Natural killer cell treated with Interleukin-12 subunit alpha and Interleukin-12 subunit beta and Interleukin-15 and Interleukin-18, amount 100 ng/mL, for 72 hours (primary cell): ENCODE measurements at regions not wholly inside any gene's neighbourhood (a gene's known extent, or its start where the extent isn't known, plus 50 kb on each side); places are given as distances from the start of the nearest gene placed in this dataset.
"Not testable (repeated sequence)": the region's sequence is repeated elsewhere in the genome, so short reads cannot be mapped to it uniquely, and the experiment has no call there.

Source experiments
- ATAC-seq, 2 donors: fragments of 150-1000 bp; cut with Tn5 transposase in 1 of 2; sonication (Bioruptor Pico), chemical (Tn5 transposase) in 1 of 2; 2 replicates each; pipeline ENCODE4 v1.10.0; 2021
- DNase-seq: peaks from one replicate; pipeline ENCODE4 v3.0.0; 2022; ENCODE audit warnings: low spot score
- H3K27ac Mint-ChIP-seq, 2 donors: 1 replicate in 1 of 2; 2 replicates in 1 of 2; pipeline ENCODE4 v1.8.0; 2022; ENCODE audit warnings: mixed read lengths in 2 of 2, mild to moderate bottlenecking in 1 of 2, moderate library complexity in 1 of 2
- H3K27me3 Mint-ChIP-seq, 2 donors: 1 replicate in 1 of 2; 2 replicates in 1 of 2; pipeline ENCODE4 v1.8.0; 2022; ENCODE audit warnings: mixed read lengths in 2 of 2
- H3K36me3 Mint-ChIP-seq: one replicate; pipeline ENCODE4 v1.8.0; 2022; ENCODE audit warnings: mixed read lengths
- H3K4me1 Mint-ChIP-seq, 2 donors: 1 replicate in 1 of 2; 2 replicates in 1 of 2; pipeline ENCODE4 v1.8.0; 2022; ENCODE audit warnings: low read depth in 2 of 2, mixed read lengths in 2 of 2, mild to moderate bottlenecking in 1 of 2
- H3K4me3 Mint-ChIP-seq: one replicate; pipeline ENCODE4 v1.8.0; 2022; ENCODE audit warnings: mixed read lengths
- H3K9me3 Mint-ChIP-seq: 2 replicates; pipeline ENCODE4 v1.8.0; 2022; ENCODE audit warnings: mixed read lengths

DNA sequence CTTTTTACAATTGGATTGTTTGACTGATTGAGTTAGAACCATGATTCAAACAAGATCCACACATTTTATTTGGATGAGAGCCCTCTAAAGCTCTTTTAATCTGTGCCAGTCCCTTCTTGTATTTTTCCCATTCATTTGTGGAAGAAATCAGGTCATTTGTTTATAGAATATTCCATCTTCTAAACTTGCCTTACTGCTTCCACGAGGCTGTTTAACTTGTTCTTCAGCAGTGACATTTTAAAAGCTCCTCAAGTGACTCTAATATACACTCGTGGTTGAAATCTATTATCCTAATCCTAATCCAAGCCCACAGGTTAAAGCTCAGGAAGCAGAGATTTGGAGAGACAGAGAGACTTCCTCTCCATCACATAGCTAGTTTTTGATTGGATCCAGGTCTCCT lies 155.4 kb upstream of the SVIL start:
- no peak for DNase-seq
- H3K27me3 Mint-ChIP-seq, result peaks cover 6 to 20% of the 10 kb centered on the region in 2 donors
- no peak overlapping the region for H3K4me3 Mint-ChIP-seq
- no peak for ATAC-seq
- peaks cover 0 to 2% of the 10 kb centered on the region in 2 donors for H3K4me1 Mint-ChIP-seq
- no peak overlapping the region for H3K27ac Mint-ChIP-seq
- no peaks in the 10 kb centered on the region for H3K36me3 Mint-ChIP-seq
- H3K9me3 Mint-ChIP-seq, result no peaks in the 10 kb centered on the region

DNA sequence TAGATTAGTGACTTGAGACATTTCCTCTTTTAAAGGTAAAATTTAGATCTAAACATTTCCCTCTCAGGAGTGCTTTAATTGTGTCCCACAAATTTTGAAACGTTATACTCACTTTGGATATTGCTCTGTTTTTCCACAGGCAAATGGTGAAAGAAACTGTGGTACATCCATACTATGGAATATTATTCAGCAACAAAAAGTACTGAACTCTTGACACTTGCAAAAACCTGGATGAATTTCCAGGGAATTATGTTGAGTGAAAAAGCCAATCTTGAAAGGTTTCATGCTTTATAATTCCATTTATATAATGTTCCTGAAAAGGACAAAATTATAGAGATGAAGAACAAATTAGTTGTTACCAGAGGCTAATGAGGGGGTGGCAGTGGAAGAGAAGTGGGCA lies 153.3 kb upstream of the SVIL start:
- Mint-ChIP-seq H3K4me3 (no peak overlapping the region), H3K36me3 (no peaks in the 10 kb centered on the region), H3K27ac (no peak overlapping the region), H3K4me1 (peaks cover 0 to 7% of the 10 kb centered on the region in 2 donors), H3K27me3 (peaks cover 11 to 16% of the 10 kb centered on the region in 2 donors), H3K9me3 (no peaks in the 10 kb centered on the region)
- DNase-seq, result no peak
- no peak for ATAC-seq

DNA sequence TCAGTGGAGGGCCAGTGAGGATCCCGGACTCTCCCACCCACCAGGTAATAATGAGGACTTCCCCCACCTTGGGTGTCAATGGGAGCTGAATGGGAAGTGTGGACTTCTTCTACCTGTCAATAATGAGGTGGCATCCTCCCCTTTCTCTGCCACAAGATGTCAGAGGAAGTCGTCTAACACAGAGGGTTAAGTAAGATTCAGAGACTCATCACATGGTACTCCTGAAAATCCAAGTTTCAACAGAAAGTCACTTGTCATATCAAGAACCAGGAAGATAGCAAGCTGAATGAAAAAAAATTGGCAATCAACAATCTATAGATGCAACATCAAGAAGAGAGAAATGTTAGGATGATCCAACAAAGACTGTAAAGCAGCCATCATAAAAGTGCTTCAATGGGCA lies 150.9 kb upstream of the SVIL start:
- Mint-ChIP-seq H3K4me1 (peaks cover 5 to 9% of the 10 kb centered on the region in 2 donors), H3K36me3 (no peaks in the 10 kb centered on the region), H3K27ac (no peak overlapping the region), H3K4me3 (no peak overlapping the region), H3K9me3 (no peaks in the 10 kb centered on the region), H3K27me3 (peaks cover 17 to 31% of the 10 kb centered on the region in 2 donors)
- ATAC-seq, result no peak
- no peak for DNase-seq

DNA sequence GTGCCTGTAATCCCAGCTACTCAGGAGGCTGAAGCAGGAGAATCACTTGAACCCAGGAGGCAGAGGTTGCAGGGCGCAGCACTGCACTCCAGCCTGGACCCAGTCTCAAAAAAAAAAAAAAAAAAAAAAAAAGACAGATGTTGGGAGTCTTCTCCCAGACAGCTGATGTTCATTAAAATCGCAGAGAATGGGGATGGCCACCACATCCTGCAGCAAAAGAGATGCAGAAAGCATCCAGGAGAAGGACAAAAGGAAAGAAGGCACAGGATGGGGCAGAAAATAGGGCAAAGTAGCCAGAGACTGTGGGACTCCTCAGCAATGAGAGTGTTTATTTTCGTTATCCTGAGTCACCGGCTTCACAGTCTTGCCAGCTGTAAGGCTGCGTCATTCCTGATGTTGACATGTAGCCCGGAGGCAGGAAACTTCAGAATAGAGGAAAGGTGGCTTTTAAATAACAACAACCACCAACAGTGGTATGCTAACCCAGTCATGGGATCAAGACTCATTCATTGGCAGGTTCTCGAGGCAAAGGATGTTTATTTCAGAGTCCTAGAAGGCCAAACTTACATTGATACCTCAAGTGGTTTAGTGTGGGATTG lies 149.5 kb upstream of the SVIL start:
- no peak for DNase-seq
- Mint-ChIP-seq H3K4me3 (no peak overlapping the region), H3K4me1 (peaks cover 5 to 9% of the 10 kb centered on the region in 2 donors), H3K9me3 (no peaks in the 10 kb centered on the region), H3K36me3 (no peaks in the 10 kb centered on the region), H3K27ac (no peak overlapping the region), H3K27me3 (peaks cover 19 to 37% of the 10 kb centered on the region in 2 donors)
- ATAC-seq, result no peak

DNA sequence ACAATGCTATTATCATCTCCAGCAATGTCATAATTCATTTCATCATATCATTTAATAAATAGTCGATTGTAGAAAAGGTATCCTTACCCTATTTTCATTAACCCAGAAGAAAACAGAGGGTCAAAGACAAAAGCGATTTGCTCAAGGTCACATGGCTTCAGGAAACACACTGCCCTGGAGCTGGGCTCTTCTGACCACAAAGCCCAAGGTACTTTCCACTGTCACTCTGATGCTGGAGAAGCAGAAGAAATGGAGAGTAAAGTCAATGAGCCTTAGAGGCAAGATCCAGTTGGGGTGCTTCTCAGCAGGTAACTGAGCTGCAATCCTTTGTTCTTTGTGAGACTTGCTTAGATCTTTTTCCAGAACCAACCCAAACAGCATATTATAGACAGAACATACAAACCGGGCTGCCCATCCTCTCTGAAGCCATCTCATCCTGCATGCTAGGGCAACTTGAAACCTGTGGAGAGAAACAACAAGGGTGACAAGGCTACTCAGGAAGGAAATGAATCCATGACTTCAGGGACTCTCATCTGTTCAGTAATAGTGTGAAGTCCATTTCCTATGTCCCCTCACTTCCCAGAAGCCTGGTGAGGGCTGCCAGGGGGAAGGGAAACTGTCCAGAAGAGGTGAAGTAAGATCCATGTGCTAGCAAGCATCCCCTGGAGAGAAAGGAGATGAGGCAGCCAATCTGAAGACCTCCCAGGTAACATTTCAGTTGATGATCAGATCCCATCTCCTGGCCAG lies 148.6 kb upstream of the SVIL start:
- no peak for ATAC-seq
- H3K27me3 Mint-ChIP-seq, result peaks cover 19 to 46% of the 10 kb centered on the region in 2 donors
- peaks cover 5 to 9% of the 10 kb centered on the region in 2 donors for H3K4me1 Mint-ChIP-seq
- H3K27ac Mint-ChIP-seq, result peak overlapping the region in 1 of 2 donors; percentile 65
- H3K9me3 Mint-ChIP-seq, result no peaks in the 10 kb centered on the region
- no peak overlapping the region for H3K4me3 Mint-ChIP-seq
- no peaks in the 10 kb centered on the region for H3K36me3 Mint-ChIP-seq
- DNase-seq, result no peak

DNA sequence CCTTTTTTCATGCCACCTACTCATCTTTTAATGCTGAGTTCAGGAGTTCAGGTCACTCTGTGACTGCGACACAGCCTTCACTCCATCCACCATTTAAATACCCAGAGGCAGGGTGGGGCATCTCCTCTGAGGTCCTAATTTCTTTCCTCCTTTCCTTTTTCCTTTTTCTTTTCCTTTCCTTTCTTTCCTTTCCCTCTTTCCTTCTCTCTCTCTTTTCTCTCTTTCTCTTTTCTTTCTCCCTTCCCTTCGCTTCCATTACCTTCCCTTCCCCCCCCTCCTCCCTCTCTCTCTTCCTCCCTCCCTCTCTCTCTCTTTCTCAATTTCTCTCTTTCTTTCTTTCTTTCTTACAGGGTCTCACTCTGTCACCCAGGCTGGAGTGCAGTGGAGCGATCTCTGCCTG lies 145.9 kb upstream of the SVIL start:
- no peak for ATAC-seq
- Mint-ChIP-seq H3K36me3 (no peaks in the 10 kb centered on the region), H3K4me1 (peaks cover 5 to 9% of the 10 kb centered on the region in 2 donors), H3K27ac (no peak overlapping the region), H3K27me3 (peaks cover 15 to 52% of the 10 kb centered on the region in 2 donors), H3K9me3 (no peaks in the 10 kb centered on the region), H3K4me3 (no peak overlapping the region)
- DNase-seq, result no peak

DNA sequence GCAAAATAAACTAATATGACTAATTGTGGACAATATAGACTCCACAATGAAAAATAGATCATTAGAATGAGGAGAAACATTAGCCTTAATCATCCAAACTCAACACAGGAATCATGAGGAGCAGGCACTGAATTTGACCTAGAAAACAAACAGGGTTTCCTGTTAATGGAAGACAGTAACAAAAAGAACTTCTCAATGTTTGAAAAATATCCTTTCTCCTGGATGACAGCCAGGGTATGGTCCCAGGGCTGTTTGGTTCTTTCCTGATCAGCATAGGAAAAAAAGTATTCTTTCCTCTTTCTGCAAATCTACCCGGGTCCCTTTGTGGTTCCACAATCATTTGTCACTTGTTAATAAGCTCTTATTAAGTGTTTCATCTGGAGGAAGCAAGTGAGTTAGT lies 145.3 kb upstream of the SVIL start:
- ATAC-seq (no peak), DNase-seq (no peak)
- H3K4me1 Mint-ChIP-seq, result peaks cover 5 to 9% of the 10 kb centered on the region in 2 donors
- no peak overlapping the region for H3K4me3 Mint-ChIP-seq
- H3K27ac Mint-ChIP-seq, result no peak overlapping the region
- no peaks in the 10 kb centered on the region for H3K36me3 Mint-ChIP-seq
- no peaks in the 10 kb centered on the region for H3K9me3 Mint-ChIP-seq
- peaks cover 15 to 51% of the 10 kb centered on the region in 2 donors for H3K27me3 Mint-ChIP-seq

DNA sequence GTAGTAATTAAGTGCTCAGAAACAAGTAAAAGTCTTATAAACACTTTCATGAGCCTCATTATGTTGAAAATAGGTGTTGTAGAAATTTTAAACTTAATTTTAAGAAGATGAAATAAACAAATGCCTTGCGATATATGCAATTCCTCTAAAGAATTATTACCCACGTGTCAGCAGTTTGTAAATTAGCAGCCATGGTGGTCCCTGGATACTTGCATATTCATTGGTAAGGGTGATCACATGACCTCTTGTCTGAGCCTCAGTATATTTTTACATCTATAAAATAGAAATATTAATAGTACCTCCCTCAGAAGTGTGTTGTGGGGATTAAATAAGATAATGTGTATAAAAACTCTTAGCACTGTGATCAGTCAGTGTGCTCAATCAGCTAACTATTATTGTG lies 141.5 kb upstream of the SVIL start:
- ATAC-seq, result no peak
- Mint-ChIP-seq H3K36me3 (no peaks in the 10 kb centered on the region), H3K9me3 (peaks cover 3% of the 10 kb centered on the region)

DNA sequence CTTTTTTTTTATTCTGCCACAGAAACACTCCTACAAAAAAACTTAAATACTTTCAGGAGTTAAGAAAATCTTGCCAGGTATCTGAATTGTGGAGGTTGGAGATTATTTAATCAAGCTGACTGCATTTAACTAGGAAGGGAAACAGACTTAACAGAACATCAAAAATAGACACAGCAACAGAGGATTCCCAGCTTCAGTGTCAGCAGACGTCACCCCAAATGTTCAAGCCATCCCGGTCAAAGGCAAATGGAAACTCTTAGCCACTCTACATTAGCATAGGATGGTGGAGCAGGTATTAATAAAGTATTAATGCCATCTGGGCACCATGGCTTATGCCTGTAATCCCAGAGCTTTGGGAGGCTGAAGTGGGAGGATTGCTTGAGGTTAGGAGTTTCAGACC lies 139.7 kb upstream of the SVIL start:
- H3K9me3 Mint-ChIP-seq, result peaks cover 3% of the 10 kb centered on the region
- DNase-seq (no peak), ATAC-seq (no peak)
- no peak overlapping the region for H3K27ac Mint-ChIP-seq
- no peak overlapping the region for H3K4me3 Mint-ChIP-seq
- no peaks in the 10 kb centered on the region for H3K36me3 Mint-ChIP-seq
- H3K4me1 Mint-ChIP-seq, result peaks cover 7 to 8% of the 10 kb centered on the region in 2 donors
- H3K27me3 Mint-ChIP-seq, result peaks cover 7 to 52% of the 10 kb centered on the region in 2 donors

More for the DNA sequence above, 141.5 kb upstream of the SVIL start:
- H3K4me3 Mint-ChIP-seq, result no peak overlapping the region
- no peak for DNase-seq
- no peak overlapping the region for H3K27ac Mint-ChIP-seq
- peaks cover 11 to 46% of the 10 kb centered on the region in 2 donors for H3K27me3 Mint-ChIP-seq
- peaks cover 8% of the 10 kb centered on the region in 2 donors for H3K4me1 Mint-ChIP-seq

DNA sequence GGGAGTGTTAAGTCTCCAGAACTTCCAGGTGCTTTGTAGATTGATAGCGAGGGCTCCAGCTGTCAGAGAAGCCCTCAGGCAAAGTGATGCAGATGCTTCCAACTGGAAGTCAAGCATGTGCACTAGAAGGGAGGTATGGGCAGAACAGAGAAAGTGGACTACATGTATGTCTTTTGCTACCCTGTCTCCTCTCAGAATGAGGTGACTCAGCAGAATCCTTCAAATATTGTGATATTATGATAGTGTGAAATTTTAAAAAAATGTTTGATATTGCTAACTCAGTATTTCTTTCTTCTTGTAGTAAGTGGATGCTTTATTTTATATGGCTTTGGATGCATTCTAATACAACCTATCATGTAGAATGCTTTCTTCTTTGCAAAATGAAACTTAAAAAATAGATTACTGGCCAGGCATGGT lies 138.9 kb upstream of the SVIL start:
- peaks cover 7 to 44% of the 10 kb centered on the region in 2 donors for H3K27me3 Mint-ChIP-seq
- H3K27ac Mint-ChIP-seq, result no peak overlapping the region
- H3K36me3 Mint-ChIP-seq, result no peaks in the 10 kb centered on the region
- H3K9me3 Mint-ChIP-seq, result peaks cover 3% of the 10 kb centered on the region
- H3K4me3 Mint-ChIP-seq, result no peak overlapping the region
- peaks cover 7 to 8% of the 10 kb centered on the region in 2 donors for H3K4me1 Mint-ChIP-seq
- DNase-seq, result no peak
- no peak for ATAC-seq

DNA sequence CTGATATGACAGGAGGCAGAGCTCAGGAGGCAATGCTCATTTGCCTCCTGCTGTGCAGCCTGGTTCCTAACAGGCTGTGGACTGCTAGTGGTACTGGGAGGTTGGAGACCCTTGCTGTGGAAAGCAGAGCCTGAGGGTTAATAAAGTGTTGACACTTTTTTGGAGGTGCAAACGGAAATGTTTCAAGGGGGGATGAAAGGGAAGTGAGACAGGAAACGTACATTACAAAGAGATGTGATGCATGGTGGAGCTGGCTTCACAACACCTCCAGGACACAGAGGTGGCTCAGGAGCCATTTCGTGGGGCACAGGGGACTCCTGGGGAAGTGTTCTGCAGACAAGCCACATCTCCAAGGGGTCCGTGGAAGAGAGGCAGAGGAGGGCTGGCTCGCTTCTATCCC lies 137.6 kb upstream of the SVIL start:
- DNase-seq, result no peak
- Mint-ChIP-seq H3K36me3 (no peaks in the 10 kb centered on the region), H3K27me3 (peaks cover 8 to 34% of the 10 kb centered on the region in 2 donors), H3K4me3 (no peak overlapping the region), H3K27ac (peak overlapping the region in 1 of 2 donors; percentile 57), H3K4me1 (peaks cover 7 to 8% of the 10 kb centered on the region in 2 donors), H3K9me3 (peaks cover 3% of the 10 kb centered on the region)
- no peak for ATAC-seq

DNA sequence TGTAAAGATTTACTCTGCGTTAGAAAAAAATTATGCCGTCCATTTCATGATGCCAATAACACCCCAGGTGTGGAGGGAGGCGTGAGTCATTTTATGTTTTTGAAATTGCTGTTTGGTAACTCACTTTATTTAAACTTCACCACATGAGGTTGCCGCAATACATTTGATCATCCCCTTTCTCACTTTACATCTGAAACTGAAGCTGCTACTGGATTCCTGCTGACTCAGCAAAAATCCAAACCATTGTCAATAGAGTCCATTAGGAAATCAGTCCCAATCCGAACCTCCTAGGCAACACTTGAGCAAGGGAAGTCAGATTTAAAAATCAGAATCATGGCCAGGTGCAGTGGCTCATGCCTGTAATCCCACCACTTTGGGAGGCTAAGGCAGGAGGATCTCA lies 136.6 kb upstream of the SVIL start:
- Mint-ChIP-seq H3K4me1 (peaks cover 7 to 8% of the 10 kb centered on the region in 2 donors), H3K27ac (no peak overlapping the region), H3K36me3 (no peaks in the 10 kb centered on the region), H3K27me3 (peaks cover 10 to 44% of the 10 kb centered on the region in 2 donors), H3K4me3 (no peak overlapping the region), H3K9me3 (peaks cover 3% of the 10 kb centered on the region)
- DNase-seq (no peak), ATAC-seq (no peak)

DNA sequence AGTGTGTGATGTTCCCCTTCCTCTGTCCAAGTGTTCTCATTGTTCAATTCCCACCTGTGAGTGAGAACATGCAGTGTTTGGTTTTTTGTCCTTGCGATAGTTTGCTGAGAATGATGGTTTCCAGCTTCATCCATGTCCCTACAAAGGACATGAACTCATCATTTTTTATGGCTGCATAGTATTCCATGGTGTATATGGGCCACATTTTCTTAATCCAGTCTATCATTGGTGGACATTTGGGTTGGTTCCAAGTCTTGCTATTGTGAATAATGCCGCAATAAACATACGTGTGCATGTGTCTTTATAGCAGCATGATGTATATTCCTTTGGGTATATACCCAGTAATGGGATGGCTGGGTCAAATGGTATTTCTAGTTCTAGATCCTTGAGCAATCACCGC lies 134.5 kb upstream of the SVIL start:
- ATAC-seq, H3K4me1 Mint-ChIP-seq, H3K4me3 Mint-ChIP-seq: not testable (repeated sequence)

DNA sequence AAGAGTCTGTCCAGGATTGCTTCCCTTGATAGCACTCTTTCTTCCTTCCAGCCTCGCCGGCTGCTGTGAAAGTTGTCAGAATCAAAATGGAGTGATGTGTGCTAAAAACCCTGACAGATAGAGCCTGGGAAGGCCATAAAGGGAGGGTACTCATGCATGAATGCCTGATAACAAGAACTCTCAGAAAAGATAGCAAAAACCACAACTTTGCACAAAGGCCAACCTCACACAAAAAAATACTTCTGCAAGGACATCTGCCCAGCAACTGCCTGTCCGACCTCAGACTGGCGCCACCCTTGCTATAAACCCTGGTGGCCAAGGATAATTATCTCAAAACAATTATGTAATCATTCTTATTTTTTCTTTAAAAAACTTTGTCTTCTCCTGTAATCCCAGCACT lies 133.2 kb upstream of the SVIL start:
- H3K27me3 Mint-ChIP-seq, result peaks cover 4 to 33% of the 10 kb centered on the region in 2 donors
- no peak for ATAC-seq
- H3K4me1 Mint-ChIP-seq, result peaks cover 7 to 8% of the 10 kb centered on the region in 2 donors
- no peaks in the 10 kb centered on the region for H3K36me3 Mint-ChIP-seq
- H3K4me3 Mint-ChIP-seq, result no peak overlapping the region
- no peaks in the 10 kb centered on the region for H3K9me3 Mint-ChIP-seq
- no peak for DNase-seq
- no peak overlapping the region for H3K27ac Mint-ChIP-seq

More for the DNA sequence above, 134.5 kb upstream of the SVIL start:
- not testable (repeated sequence) for DNase-seq, H3K36me3 Mint-ChIP-seq, H3K9me3 Mint-ChIP-seq, H3K27ac Mint-ChIP-seq
- H3K27me3 Mint-ChIP-seq, result peaks cover 8 to 37% of the 10 kb centered on the region in 2 donors
